ENCODE measurements at regions not wholly inside any gene's neighbourhood (a gene's known extent, or its start where the extent isn't known, plus 50 kb on each side); places are given as distances from the start of the nearest gene placed in this dataset.
A peak's percentile ranks its signal among the peaks of the same experiment; 100 is the strongest.

- no peaks in the 10 kb centered on the region for H3F3A ChIP-seq (ENCODE audit: insufficient read depth, low read length)
Observed at GRCh38 chr2:238784671-238785527, 63.0 kb upstream of the TWIST2 start.

GRCh38 chr2:238785528-238785860, 62.4 kb upstream of the TWIST2 start:
- Histone ChIP-seq H3K36me3 (replicated peaks; ENCODE audit: insufficient read depth, low read length) (no peaks in the 10 kb centered on the region), H4K20me1 (ENCODE audit: insufficient read depth, low read length) (no peaks in the 10 kb centered on the region), H3K4me1 (ENCODE audit: low read length) (no peaks in the 10 kb centered on the region), H3K79me2 (ENCODE audit: low read length) (no peaks in the 10 kb centered on the region), H2AFZ (ENCODE audit: low read length) (no peak overlapping the region), H3K9ac (ENCODE audit: low read length) (no peak overlapping the region), H3K27me3 (replicated peaks; ENCODE audit: insufficient read depth, low read length) (peaks cover 13% of the 10 kb centered on the region), H3K4me3 (ENCODE audit: low read length) (no peak overlapping the region), H3K9me3 (replicated peaks; ENCODE audit: insufficient read depth, low read length) (no peaks in the 10 kb centered on the region), H3F3A (ENCODE audit: insufficient read depth, low read length) (no peaks in the 10 kb centered on the region), H3K4me2 (ENCODE audit: low read depth, low read length) (no peak overlapping the region), H3K9me2 (replicated peaks; ENCODE audit: insufficient read depth, low read length) (no peaks in the 10 kb centered on the region), H3K27ac (ENCODE audit: low read length) (no peak overlapping the region)
- no peak for TF ChIP-seq EZH2 (optimal IDR thresholded peaks at IDR 0.05; ENCODE audit: low read depth, low read length)
- no peak for TF ChIP-seq EZH2phosphoT487 (IDR thresholded peaks at IDR 0.05; ENCODE audit: low read length)
- no peak for TF ChIP-seq CTCF (IDR thresholded peaks at IDR 0.05; ENCODE audit: low read length)
- DNase-seq = no peak

More at GRCh38 chr2:238784671-238785527, 63.0 kb upstream of the TWIST2 start:
- TF ChIP-seq CTCF (IDR thresholded peaks at IDR 0.05; ENCODE audit: low read length) (peak; percentile 77), EZH2phosphoT487 (IDR thresholded peaks at IDR 0.05; ENCODE audit: low read length) (no peak)
- Histone ChIP-seq H3K9me3 (replicated peaks; ENCODE audit: insufficient read depth, low read length) (no peaks in the 10 kb centered on the region), H3K4me1 (ENCODE audit: low read length) (no peaks in the 10 kb centered on the region), H3K9me2 (replicated peaks; ENCODE audit: insufficient read depth, low read length) (no peaks in the 10 kb centered on the region), H3K4me2 (ENCODE audit: low read depth, low read length) (no peak overlapping the region), H3K36me3 (replicated peaks; ENCODE audit: insufficient read depth, low read length) (no peaks in the 10 kb centered on the region), H3K79me2 (ENCODE audit: low read length) (no peaks in the 10 kb centered on the region), H3K27ac (ENCODE audit: low read length) (no peak overlapping the region), H3K27me3 (replicated peaks; ENCODE audit: insufficient read depth, low read length) (peaks cover 7% of the 10 kb centered on the region), H4K20me1 (ENCODE audit: insufficient read depth, low read length) (no peaks in the 10 kb centered on the region), H2AFZ (ENCODE audit: low read length) (no peak overlapping the region), H3K4me3 (ENCODE audit: low read length) (no peak overlapping the region), H3K9ac (ENCODE audit: low read length) (no peak overlapping the region)
- DNase-seq = peak; percentile 51

GRCh38 chr2:238786379-238786778, 61.5 kb upstream of the TWIST2 start:
- Histone ChIP-seq H3K4me1 (ENCODE audit: low read length) (no peaks in the 10 kb centered on the region), H3K9me2 (replicated peaks; ENCODE audit: insufficient read depth, low read length) (no peaks in the 10 kb centered on the region), H3K9me3 (replicated peaks; ENCODE audit: insufficient read depth, low read length) (no peaks in the 10 kb centered on the region), H3K4me3 (ENCODE audit: low read length) (no peak overlapping the region), H3F3A (ENCODE audit: insufficient read depth, low read length) (no peaks in the 10 kb centered on the region), H3K79me2 (ENCODE audit: low read length) (no peaks in the 10 kb centered on the region), H3K27ac (ENCODE audit: low read length) (no peak overlapping the region), H3K36me3 (replicated peaks; ENCODE audit: insufficient read depth, low read length) (no peaks in the 10 kb centered on the region), H3K27me3 (replicated peaks; ENCODE audit: insufficient read depth, low read length) (peaks cover 18% of the 10 kb centered on the region), H3K9ac (ENCODE audit: low read length) (no peak overlapping the region), H3K4me2 (ENCODE audit: low read depth, low read length) (no peak overlapping the region), H4K20me1 (ENCODE audit: insufficient read depth, low read length) (no peaks in the 10 kb centered on the region), H2AFZ (ENCODE audit: low read length) (no peak overlapping the region)
- no peak for TF ChIP-seq EZH2 (optimal IDR thresholded peaks at IDR 0.05; ENCODE audit: low read depth, low read length)
- no peak for TF ChIP-seq CTCF (IDR thresholded peaks at IDR 0.05; ENCODE audit: low read length)
- no peak for TF ChIP-seq EZH2phosphoT487 (IDR thresholded peaks at IDR 0.05; ENCODE audit: low read length)
- no peak for DNase-seq
